GM12878 (cell line): ENCODE measurements at regions not wholly inside any gene's neighbourhood (a gene's known extent, or its start where the extent isn't known, plus 50 kb on each side); places are given as distances from the start of the nearest gene placed in this dataset.

Experiments
- ATAC-seq: fragments of 200-7000 bp; cut with Tn5 transposase; 3 replicates; pipeline ENCODE4 v1.9.1; 2020; ENCODE audit warnings: mild to moderate bottlenecking, moderate library complexity
- BruUV-seq: library from RNA; stranded (reverse); fragments of 400-500 nt; replicated peaks from 2 replicates; lab custom pipeline; 2021; lab: Mats Ljungman, UMichigan
- CTCF ChIA-PET: fragments of 300-600 bp; sonication (Branson Sonifier 250); formaldehyde crosslinking; extraction: SDS; loops from one replicate; lab custom pipeline; 2021; ENCODE audit warnings: inconsistent platforms; lab: Yijun Ruan, JAX
- POLR2A ChIA-PET: fragments of 350-600 bp; formaldehyde crosslinking; extraction: SDS; loops from one replicate; lab custom pipeline; 2021; ENCODE audit warnings: inconsistent platforms; lab: Charles Lee
- RAD21 ChIA-PET: fragments of 300-600 bp; sonication (Branson Sonifier 250); formaldehyde crosslinking; loops from one replicate; lab custom pipeline; 2023; ENCODE audit warnings: antibody characterized with exemption; ENCODE audit not compliant: unreplicated experiment; lab: Charles Lee
- SMC1A ChIA-PET: fragments of 300-600 bp; sonication (Branson Sonifier 250); formaldehyde crosslinking; loops from one replicate; lab custom pipeline; 2023; ENCODE audit not compliant: unreplicated experiment, uncharacterized antibody; lab: Charles Lee
- DNase-seq: peaks from one replicate; pipeline ENCODE4 v3.0.0-alpha.2; 2011; ENCODE audit warnings: low read depth, low spot score
- FAIRE-seq: peaks from 3 replicates; lab custom pipeline; 2011; peaks lifted over from hg19 to GRCh38; lab: Jason Lieb, UNC
- H2AFZ ChIP-seq: 2 replicates; pipeline ENCODE4 v1.6.0; 2011; ENCODE audit warnings: low read depth, low read length, control low read depth; ENCODE audit not compliant: control insufficient read depth
- H3K27ac ChIP-seq: 2 replicates; pipeline ENCODE4 v1.5.1; 2011; ENCODE audit warnings: control low read depth; ENCODE audit not compliant: control insufficient read depth, insufficient read depth
- H3K27me3 ChIP-seq, 2 experiments: replicated peaks in 1 of 2; 2 replicates each; pipeline versions ENCODE4 v1.6.0 to v1.6.1; 2011; ENCODE audit warnings: low read length in 1 of 2; ENCODE audit not compliant: control insufficient read depth in 2 of 2, insufficient read depth in 2 of 2
- H3K36me3 ChIP-seq, 2 experiments: 2 replicates each; pipeline ENCODE4 v1.5.1; 2011; ENCODE audit warnings: low read length in 1 of 2; ENCODE audit not compliant: control insufficient read depth in 2 of 2, insufficient read depth in 2 of 2
- H3K4me1 ChIP-seq: 2 replicates; pipeline ENCODE4 v1.6.1; 2011; ENCODE audit warnings: mild to moderate bottlenecking, low read length, moderate library complexity, mixed read lengths; ENCODE audit not compliant: control insufficient read depth, insufficient read depth
- H3K4me2 ChIP-seq: 2 replicates; pipeline ENCODE4 v1.6.0; 2011; ENCODE audit warnings: control low read depth; ENCODE audit not compliant: control insufficient read depth, insufficient read depth
- H3K4me3 ChIP-seq: fragments of 200-600 bp; sonication (generic); 2 replicates; pipeline ENCODE4 v1.5.1; 2016
- H3K79me2 ChIP-seq: 2 replicates; pipeline ENCODE4 v1.6.0; 2011; ENCODE audit warnings: low read length; ENCODE audit not compliant: control insufficient read depth, insufficient read depth
- H3K9ac ChIP-seq: 2 replicates; pipeline ENCODE4 v1.8.0; 2011; ENCODE audit warnings: low read length, control low read depth, mixed read lengths; ENCODE audit not compliant: control insufficient read depth, insufficient read depth
- H3K9me3 ChIP-seq: replicated peaks from 3 replicates; pipeline ENCODE4 v1.5.1; 2011; ENCODE audit warnings: mild to moderate bottlenecking, low read length; ENCODE audit not compliant: control insufficient read depth, insufficient read depth
- H4K20me1 ChIP-seq: 2 replicates; pipeline ENCODE4 v1.6.0; 2011; ENCODE audit not compliant: control insufficient read depth, insufficient read depth
- GATAD2B ChIP-seq: fragments of 450-650 bp; conservative IDR thresholded peaks from 2 replicates; pipeline ENCODE4 v1.6.1; 2017; ENCODE audit warnings: low read depth, mild to moderate bottlenecking, moderate library complexity
- IKZF1 ChIP-seq: fragments of 450-650 bp; conservative IDR thresholded peaks from 2 replicates; pipeline ENCODE4 v1.6.1; 2017; ENCODE audit warnings: antibody characterized with exemption, mild to moderate bottlenecking
- MTA3 ChIP-seq: IDR thresholded peaks from 2 replicates; pipeline ENCODE4 v1.6.1; 2012; ENCODE audit warnings: low read length, inconsistent platforms, borderline replicate concordance
- RAD21 ChIP-seq: IDR thresholded peaks from 2 replicates; pipeline ENCODE4 v1.6.1; 2011; ENCODE audit warnings: mild to moderate bottlenecking, low read depth, low read length, moderate library complexity; ENCODE audit not compliant: insufficient read depth
- WGBS: methylation state at CpG from one replicate; pipeline ENCODE4 v1.1.6; 2016; ENCODE audit warnings: low lambda C conversion rate; ENCODE audit not compliant: insufficient replicate concordance, insufficient coverage; ENCODE audit errors: missing lambda C conversion rate; 5-methylcytosine and 5-hydroxymethylcytosine counted together
- in situ Hi-C: fragments of 300-500 bp; cut with MboI; formaldehyde crosslinking; loops from 9 replicates; pipeline ENCODE4 v1.14.3; 2018; ENCODE audit warnings: mixed read lengths
- intact Hi-C: fragments of 100-400 bp; cut with micrococcal nuclease; formaldehyde crosslinking; loops from one replicate; pipeline ENCODE4 v1.14.2; 2022; ENCODE audit not compliant: unreplicated experiment
- TF ChIP-seq, protein P1 (sequence below), 3 experiments: IDR thresholded peaks in 2 of 3; conservative IDR thresholded peaks in 1 of 3; 2 replicates each; pipeline ENCODE4 v1.5.1; 2011; ENCODE audit warnings: low read depth in 3 of 3, low read length in 3 of 3, mild to moderate bottlenecking in 3 of 3, control low read depth in 2 of 3, moderate library complexity in 2 of 3, inconsistent platforms in 1 of 3, mixed read lengths in 1 of 3; ENCODE audit not compliant: control insufficient read depth in 2 of 3, insufficient read depth in 1 of 3; ENCODE audit errors: extremely low read depth in 1 of 3
- TF ChIP-seq, protein P2 (sequence below): fragments of 150-350 bp; IDR thresholded peaks from 2 replicates; pipeline ENCODE4 v1.6.1; 2014; ENCODE audit warnings: mild to moderate bottlenecking, low read depth, low read length
- TF ChIP-seq, protein P3 (sequence below): fragments of 450-650 bp; IDR thresholded peaks from 2 replicates; pipeline ENCODE4 v1.6.1; 2016; ENCODE audit warnings: mild to moderate bottlenecking

DNA sequence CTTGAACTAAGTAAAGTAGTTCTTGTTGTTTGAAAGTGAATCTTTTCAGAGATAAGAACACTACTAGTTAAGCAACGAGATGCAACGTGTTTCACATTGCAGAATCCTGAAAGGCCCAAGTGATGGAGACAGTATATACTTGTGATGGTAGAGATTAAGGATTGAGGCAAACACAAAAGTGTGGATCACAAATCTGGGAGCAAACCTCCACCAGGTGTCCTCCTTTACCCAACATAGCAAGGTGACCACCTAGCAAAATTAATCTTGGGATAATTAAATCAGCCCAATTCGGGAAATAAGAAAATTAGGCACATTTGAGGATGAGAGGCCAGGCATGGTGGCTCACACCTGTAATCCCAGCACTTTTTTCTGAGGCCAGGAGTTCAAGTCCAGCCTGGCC lies 563.9 kb downstream of the DACH1 start:
- Histone ChIP-seq H3K27me3 (no peaks in the 10 kb centered on the region), H3K79me2 (no peaks in the 10 kb centered on the region), H4K20me1 (no peaks in the 10 kb centered on the region), H3K36me3 (no peaks in the 10 kb centered on the region), H3K4me1 (no peaks in the 10 kb centered on the region), H3K4me3 (no peak overlapping the region), H3K9me3 (no peaks in the 10 kb centered on the region), H3K4me2 (no peak overlapping the region), H3K27ac (no peak overlapping the region), H2AFZ (no peak overlapping the region), H3K9ac (no peak overlapping the region)
- POLR2A ChIA-PET = no interaction called here
- CTCF ChIA-PET = interaction anchor here (1.1 kb wide), 1 partner anchor 12 kb away, joined by 3 read pairs; no protein-coding TSS in a partner anchor
- SMC1A ChIA-PET = interaction anchor here (1.3 to 1.4 kb wide), 2 partner anchors 10 to 11 kb away, joined by 3 to 4 read pairs; no protein-coding TSS in a partner anchor
- RAD21 ChIA-PET = no interaction called here
- no peak for ATAC-seq
- FAIRE-seq = no peak
- no TSS peak for BruUV-seq
- no peak for DNase-seq
- in situ Hi-C loops (no loop called here), intact Hi-C loops (no loop called here)
- WGBS = 7% methylated on average over 3 of the region's 3 CpGs
- TF ChIP-seq, protein P1, sequence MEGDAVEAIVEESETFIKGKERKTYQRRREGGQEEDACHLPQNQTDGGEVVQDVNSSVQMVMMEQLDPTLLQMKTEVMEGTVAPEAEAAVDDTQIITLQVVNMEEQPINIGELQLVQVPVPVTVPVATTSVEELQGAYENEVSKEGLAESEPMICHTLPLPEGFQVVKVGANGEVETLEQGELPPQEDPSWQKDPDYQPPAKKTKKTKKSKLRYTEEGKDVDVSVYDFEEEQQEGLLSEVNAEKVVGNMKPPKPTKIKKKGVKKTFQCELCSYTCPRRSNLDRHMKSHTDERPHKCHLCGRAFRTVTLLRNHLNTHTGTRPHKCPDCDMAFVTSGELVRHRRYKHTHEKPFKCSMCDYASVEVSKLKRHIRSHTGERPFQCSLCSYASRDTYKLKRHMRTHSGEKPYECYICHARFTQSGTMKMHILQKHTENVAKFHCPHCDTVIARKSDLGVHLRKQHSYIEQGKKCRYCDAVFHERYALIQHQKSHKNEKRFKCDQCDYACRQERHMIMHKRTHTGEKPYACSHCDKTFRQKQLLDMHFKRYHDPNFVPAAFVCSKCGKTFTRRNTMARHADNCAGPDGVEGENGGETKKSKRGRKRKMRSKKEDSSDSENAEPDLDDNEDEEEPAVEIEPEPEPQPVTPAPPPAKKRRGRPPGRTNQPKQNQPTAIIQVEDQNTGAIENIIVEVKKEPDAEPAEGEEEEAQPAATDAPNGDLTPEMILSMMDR (IDR thresholded peaks at IDR 0.05 in 2 of 3, conservative IDR thresholded peaks at IDR 0.05 in 1 of 3; ENCODE audit: control insufficient read depth in 2 of 3, extremely low read depth in 1 of 3, insufficient read depth in 1 of 3, low read depth in 3 of 3, low read length in 3 of 3) = peak in 1 of 3 experiments; percentile 6; a peak in 1 of 6 replicates
- TF ChIP-seq GATAD2B (no peak), RAD21 (peak; percentile 15; the same call in 1 of the 2 replicates)

DNA sequence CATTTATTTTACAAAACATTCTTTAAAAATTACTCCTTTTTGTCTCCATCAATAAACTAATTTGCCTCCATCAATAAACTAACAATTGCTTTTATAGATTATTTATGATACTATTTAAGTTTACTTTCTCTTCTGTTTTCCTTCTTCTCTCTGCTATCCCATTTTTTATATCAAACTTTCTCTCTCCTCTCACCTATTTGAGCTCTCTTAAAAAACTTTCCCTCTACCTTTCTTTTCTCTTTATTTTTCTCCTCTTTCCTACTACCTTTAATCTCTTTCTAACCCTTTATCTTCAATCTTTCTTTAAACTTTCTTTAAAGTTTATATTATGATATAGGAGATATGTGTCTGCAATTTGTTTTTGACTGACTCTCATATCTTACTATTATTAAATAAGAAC lies 566.4 kb downstream of the DACH1 start:
- no peak for ATAC-seq

More for the DNA sequence above, 566.4 kb downstream of the DACH1 start:
- FAIRE-seq = no peak
- BruUV-seq = no TSS peak
- RAD21 ChIA-PET = interaction anchor here (0.6 kb wide), 1 partner anchor 445 kb away, joined by 3 read pairs; no protein-coding TSS in a partner anchor
- no peak overlapping the region for H3K27ac ChIP-seq
- DNase-seq = no peak
- H3K27me3 ChIP-seq = no peaks in the 10 kb centered on the region
- H3K4me1 ChIP-seq = no peaks in the 10 kb centered on the region
- in situ Hi-C loops (no loop called here), intact Hi-C loops (no loop called here)
- H3K9ac ChIP-seq = no peak overlapping the region
- TF ChIP-seq, protein P2, sequence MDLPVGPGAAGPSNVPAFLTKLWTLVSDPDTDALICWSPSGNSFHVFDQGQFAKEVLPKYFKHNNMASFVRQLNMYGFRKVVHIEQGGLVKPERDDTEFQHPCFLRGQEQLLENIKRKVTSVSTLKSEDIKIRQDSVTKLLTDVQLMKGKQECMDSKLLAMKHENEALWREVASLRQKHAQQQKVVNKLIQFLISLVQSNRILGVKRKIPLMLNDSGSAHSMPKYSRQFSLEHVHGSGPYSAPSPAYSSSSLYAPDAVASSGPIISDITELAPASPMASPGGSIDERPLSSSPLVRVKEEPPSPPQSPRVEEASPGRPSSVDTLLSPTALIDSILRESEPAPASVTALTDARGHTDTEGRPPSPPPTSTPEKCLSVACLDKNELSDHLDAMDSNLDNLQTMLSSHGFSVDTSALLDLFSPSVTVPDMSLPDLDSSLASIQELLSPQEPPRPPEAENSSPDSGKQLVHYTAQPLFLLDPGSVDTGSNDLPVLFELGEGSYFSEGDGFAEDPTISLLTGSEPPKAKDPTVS = no peak
- TF ChIP-seq, protein P3, sequence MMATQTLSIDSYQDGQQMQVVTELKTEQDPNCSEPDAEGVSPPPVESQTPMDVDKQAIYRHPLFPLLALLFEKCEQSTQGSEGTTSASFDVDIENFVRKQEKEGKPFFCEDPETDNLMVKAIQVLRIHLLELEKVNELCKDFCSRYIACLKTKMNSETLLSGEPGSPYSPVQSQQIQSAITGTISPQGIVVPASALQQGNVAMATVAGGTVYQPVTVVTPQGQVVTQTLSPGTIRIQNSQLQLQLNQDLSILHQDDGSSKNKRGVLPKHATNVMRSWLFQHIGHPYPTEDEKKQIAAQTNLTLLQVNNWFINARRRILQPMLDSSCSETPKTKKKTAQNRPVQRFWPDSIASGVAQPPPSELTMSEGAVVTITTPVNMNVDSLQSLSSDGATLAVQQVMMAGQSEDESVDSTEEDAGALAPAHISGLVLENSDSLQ = no peak
- TF ChIP-seq IKZF1 (no peak), MTA3 (no peak)
- H3K9me3 ChIP-seq = no peaks in the 10 kb centered on the region
- no peaks in the 10 kb centered on the region for H4K20me1 ChIP-seq
- no peak overlapping the region for H3K4me2 ChIP-seq
- no peaks in the 10 kb centered on the region for H3K79me2 ChIP-seq
- H3K4me3 ChIP-seq = no peak overlapping the region
- no peaks in the 10 kb centered on the region for H3K36me3 ChIP-seq
- no peak overlapping the region for H2AFZ ChIP-seq
- SMC1A ChIA-PET = no interaction called here
- POLR2A ChIA-PET = no interaction called here
- CTCF ChIA-PET = interaction anchor here (0.6 kb wide), 1 partner anchor 1211 kb away, joined by 3 read pairs; no protein-coding TSS in a partner anchor
